NCI-H2081 treated with DMSO at 0.1 percent for 48 hours (cell line): ENCODE measurements at regions not wholly inside any gene's neighbourhood (a gene's known extent, or its start where the extent isn't known, plus 50 kb on each side); places are given as distances from the start of the nearest gene placed in this dataset.

Experiments
- DNase-seq: peaks from one replicate; lab custom pipeline; 2025; lab: John Stamatoyannopoulos, UW

- no peak for DNase-seq
These were observed 71.0 kb downstream of the RFLNA start for GRCh38 chr12:124365726-124366430.
